GM20000 (cell line): ENCODE measurements at regions not wholly inside any gene's neighbourhood (a gene's known extent, or its start where the extent isn't known, plus 50 kb on each side); places are given as distances from the start of the nearest gene placed in this dataset.

ENCODE experiments used
- DNase-seq: peaks from one replicate; pipeline ENCODE4 v3.0.0; 2012; ENCODE audit warnings: low spot score
- TF ChIP-seq, protein P1 (sequence below): IDR thresholded peaks from 2 replicates; pipeline ENCODE4 v1.5.1; 2012; ENCODE audit warnings: mild to moderate bottlenecking, control low read depth; ENCODE audit errors: extremely low read depth, missing control alignments

DNA sequence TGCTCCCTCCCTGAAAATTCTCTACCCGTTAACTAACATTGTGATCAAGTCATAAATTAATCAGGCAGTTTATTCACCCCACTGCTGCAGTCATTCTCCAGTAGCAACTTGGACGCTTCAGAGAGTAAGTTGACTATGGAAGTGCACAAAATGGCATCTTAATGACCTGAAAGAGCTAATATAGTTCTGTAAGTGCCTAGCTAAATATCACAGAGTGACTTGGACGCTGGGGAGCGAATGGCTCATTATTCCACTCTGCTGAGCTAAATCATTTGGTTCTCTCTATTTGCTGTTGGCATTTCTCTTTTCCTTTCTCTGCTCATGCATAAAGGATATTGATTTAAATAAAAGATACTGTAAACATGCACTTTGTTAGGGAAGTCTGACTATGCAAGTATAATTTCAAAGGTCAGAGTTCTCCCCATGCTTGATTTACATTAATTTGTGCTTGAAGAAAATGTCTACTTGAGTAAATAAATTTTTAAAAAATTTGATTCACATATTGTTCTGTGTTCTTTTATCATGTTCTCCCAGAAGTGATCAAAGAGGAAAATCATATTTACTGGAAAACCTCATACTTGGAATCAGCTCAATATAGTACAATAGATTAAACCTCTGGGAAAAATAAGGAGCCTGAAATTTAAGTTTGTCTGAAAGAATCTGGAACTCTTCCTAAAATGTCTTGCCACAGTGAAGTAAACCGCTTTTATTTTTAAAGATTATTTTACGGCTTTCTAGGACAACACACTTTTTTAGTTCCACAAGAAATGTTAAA lies 169.5 kb upstream of the HAPLN1 start:
- TF ChIP-seq, protein P1, sequence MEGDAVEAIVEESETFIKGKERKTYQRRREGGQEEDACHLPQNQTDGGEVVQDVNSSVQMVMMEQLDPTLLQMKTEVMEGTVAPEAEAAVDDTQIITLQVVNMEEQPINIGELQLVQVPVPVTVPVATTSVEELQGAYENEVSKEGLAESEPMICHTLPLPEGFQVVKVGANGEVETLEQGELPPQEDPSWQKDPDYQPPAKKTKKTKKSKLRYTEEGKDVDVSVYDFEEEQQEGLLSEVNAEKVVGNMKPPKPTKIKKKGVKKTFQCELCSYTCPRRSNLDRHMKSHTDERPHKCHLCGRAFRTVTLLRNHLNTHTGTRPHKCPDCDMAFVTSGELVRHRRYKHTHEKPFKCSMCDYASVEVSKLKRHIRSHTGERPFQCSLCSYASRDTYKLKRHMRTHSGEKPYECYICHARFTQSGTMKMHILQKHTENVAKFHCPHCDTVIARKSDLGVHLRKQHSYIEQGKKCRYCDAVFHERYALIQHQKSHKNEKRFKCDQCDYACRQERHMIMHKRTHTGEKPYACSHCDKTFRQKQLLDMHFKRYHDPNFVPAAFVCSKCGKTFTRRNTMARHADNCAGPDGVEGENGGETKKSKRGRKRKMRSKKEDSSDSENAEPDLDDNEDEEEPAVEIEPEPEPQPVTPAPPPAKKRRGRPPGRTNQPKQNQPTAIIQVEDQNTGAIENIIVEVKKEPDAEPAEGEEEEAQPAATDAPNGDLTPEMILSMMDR, result no peak
- DNase-seq, result no peak

DNA sequence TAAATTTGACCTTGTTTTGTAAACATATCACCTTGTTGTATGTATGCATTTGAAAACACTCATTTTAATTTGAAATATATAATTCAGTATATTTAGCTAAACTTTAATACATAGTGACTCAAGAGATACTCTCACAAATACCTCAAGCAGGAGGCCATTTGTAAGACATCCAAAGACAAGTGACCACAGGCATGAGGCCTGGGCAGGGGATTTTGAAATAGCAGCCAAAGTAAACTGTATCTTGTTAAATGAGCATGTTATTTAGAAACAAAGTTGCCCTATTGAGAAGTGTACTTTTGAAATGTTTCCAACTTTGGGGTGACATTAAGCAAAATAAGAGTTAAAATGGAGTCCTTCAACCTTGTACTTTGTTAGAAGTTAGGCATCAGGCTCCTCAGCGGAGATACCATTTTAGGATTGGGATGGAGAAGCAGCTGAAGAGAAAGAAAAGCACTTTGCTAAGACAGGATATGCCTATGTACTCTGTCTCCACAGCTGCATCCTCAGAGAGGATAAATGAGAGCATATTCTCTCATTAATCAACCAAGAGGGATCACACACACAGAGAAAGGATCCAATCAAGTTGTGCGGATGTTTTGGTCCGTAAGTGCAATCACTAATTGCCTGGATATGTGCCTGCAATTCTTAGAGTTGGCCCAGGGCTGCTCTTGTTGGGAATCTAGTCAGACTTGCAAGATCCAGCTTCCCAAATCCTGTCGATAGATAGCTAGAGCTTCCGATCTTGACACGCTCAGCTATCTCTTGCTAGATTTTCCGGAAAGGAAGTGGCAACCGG lies 157.5 kb upstream of the HAPLN1 start:
- TF ChIP-seq, protein P1, result no peak
- no peak for DNase-seq

DNA sequence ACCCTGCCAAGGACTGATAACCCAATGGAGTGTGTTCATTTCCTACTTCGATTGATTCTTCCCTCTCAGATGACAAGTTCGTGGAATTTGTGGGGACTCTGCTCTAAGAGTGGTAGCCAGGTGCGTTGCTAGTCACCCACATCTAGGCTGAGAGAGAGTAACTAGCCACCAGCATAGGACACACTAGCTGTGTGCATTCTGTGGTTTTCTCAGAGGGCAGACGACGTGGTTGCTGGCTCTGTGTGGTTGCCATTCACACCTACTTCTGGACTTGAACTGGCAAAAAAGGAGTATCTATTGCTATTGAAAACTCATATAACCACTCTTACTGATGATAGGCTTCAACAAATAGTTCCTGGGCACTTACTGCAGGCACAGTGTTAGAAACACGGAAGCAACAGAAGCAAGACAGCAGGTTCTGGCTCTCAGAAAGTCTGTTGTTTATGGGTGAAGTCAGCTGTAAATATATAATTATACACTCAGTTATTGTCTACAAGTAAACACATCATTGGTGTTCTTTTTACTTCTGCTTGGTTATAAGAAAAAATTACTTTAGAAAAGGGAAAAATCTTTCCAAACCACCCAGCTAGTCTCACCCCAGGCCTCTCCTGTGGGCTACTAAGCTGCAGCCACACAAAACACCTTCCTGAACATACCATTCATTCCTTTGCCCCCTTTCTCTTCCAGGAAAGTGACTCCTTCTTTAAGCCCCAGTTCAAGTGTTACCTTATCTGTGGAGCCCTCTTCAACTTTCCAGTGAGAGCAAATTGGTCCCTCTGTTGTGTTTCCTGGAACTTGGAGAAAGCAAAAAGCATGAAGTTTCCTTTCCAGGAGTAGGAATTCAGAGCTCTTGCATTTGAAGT lies 151.1 kb upstream of the HAPLN1 start:
- TF ChIP-seq, protein P1, result no peak

DNA sequence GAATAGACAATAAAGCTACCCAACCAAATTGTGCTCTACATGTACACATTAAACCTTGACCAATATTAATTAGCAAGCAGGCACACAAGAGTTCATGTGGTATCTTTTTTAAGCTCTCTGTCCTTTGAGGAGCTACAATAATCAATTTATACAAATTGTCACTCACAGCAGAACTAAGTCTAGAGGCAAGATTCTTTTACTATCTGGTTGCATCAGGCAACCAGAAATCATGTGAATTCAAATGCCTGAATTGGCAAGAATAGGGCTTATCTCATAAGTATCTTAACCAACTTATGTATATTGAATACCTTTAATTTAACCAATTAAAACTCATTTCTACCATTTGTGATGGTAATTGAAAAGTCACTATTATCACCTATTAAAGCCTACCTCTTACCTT lies 145.5 kb upstream of the HAPLN1 start:
- DNase-seq, result no peak
- TF ChIP-seq, protein P1, result no peak

More for the DNA sequence above, 151.1 kb upstream of the HAPLN1 start:
- no peak for DNase-seq

DNA sequence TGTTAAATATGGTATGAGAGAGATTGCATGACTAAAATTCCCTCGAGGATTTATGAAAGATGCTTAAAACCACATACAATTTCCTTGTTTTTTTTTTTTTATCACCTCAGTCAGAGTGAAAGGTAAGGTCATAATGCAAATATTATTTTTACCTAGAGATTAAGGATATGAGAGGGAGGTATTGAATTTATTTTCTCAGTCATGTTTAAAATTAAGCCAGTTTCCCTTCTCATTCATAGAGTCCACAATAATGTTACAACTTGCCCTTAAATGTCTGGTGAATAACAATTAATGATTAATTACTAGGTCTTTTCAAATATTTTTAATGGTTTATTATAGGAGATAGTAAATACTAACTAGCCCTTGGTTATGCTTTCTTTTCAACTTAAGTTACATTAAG lies 144.9 kb upstream of the HAPLN1 start:
- no peak for DNase-seq
- TF ChIP-seq, protein P1, result no peak

DNA sequence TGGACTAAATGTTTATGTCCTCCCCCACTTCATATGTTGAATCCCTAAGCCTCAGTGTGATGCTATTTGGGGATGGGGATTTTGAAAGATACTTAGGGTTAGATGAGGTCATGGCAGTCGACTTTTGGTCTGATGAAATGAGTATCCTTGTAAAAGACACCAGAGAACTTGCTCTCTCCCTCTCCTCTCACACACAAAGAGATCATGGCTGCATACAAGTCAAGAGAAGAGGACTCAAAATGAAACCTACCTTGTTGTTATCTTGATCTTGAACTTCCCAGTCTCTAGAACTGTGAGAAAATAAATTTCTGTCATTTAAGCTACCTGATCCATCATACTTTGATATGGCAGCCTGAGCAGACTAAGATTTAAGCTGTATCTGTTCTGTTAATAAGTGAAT lies 144.0 kb upstream of the HAPLN1 start:
- no peak for DNase-seq
- TF ChIP-seq, protein P1, result no peak

DNA sequence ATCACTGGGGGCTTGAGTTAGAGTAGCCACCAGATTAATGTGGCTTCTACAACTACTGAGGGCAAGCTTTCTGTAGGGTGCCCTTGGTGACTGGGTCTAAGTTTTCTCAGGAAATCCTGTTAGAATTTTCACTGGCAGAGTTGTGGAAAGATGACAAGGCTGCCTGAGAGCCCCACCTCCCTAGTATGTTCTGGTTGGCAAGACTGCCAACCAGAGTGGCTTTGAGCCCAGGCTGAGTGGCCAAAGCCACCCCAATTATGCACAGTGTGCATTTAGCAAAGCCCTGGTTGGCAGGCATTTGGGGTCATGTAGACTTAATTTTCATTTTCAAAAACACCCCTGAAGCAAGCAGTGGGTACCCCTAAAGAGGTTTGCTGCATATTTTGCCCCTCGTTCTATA lies 136.7 kb upstream of the HAPLN1 start:
- DNase-seq, result no peak
- TF ChIP-seq, protein P1, result no peak
